Mucosa of stomach (tissue), 1 donor: ENCODE measurements at regions not wholly inside any gene's neighbourhood (a gene's known extent, or its start where the extent isn't known, plus 50 kb on each side); places are given as distances from the start of the nearest gene placed in this dataset.

ENCODE experiments used
- H3K27me3 ChIP-seq: one replicate; pipeline ENCODE4 v1.7.0; 2013; ENCODE audit warnings: mild to moderate bottlenecking, low read length; ENCODE audit not compliant: control insufficient read depth, insufficient read depth
- H3K36me3 ChIP-seq: one replicate; pipeline ENCODE4 v1.7.0; 2013; ENCODE audit warnings: low read length; ENCODE audit not compliant: control insufficient read depth, insufficient read depth
- H3K4me1 ChIP-seq: one replicate; pipeline ENCODE4 v1.7.0; 2013; ENCODE audit warnings: mild to moderate bottlenecking, low read length; ENCODE audit not compliant: control insufficient read depth, insufficient read depth
- H3K4me3 ChIP-seq: one replicate; pipeline ENCODE4 v1.7.0; 2013; ENCODE audit warnings: low read length
- H3K9ac ChIP-seq: one replicate; pipeline ENCODE4 v1.7.0; 2013; ENCODE audit warnings: mild to moderate bottlenecking, low read length, moderate library complexity
- H3K9me3 ChIP-seq: one replicate; pipeline ENCODE4 v1.7.0; 2013; ENCODE audit warnings: mild to moderate bottlenecking, low read length, moderate library complexity; ENCODE audit not compliant: control insufficient read depth
- donor health status: Pancreatic carcinoma.

DNA sequence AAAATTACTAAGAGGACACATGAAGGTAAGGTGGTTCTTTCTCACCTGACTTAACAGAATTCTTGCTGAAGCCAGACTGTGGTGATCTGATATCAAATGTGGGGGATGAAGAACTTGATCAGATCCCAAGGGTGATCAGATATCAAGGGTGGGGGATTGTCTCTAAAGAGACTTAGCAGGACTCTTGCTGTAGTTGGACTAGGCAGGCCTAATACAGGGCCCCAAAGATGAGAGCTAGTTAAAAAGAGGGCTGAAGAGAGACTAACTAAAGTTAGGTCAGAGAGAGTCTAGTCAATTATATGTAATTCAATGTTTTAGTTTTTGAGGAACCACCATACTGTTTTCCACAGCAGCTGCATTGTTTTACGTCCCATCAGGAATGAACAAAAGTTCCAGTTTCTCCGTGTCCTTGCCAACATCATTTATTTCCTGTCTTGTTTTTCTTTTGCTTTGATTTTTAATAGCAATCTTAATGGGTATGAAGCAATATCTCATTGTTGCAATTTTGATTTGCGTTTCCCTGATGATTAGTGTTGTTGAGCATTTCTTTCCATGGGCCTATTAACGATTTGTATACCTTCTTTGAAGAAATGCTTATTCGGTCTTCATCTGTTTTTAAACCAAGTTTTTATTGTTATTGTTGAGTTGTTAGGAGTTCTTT is 77.6 kb upstream of the ALDH1A1 start:
- Histone ChIP-seq H3K9ac (no peak overlapping the region), H3K4me1 (no peaks in the 10 kb centered on the region), H3K4me3 (no peak overlapping the region), H3K27me3 (no peaks in the 10 kb centered on the region), H3K9me3 (no peaks in the 10 kb centered on the region), H3K36me3 (no peaks in the 10 kb centered on the region)

DNA sequence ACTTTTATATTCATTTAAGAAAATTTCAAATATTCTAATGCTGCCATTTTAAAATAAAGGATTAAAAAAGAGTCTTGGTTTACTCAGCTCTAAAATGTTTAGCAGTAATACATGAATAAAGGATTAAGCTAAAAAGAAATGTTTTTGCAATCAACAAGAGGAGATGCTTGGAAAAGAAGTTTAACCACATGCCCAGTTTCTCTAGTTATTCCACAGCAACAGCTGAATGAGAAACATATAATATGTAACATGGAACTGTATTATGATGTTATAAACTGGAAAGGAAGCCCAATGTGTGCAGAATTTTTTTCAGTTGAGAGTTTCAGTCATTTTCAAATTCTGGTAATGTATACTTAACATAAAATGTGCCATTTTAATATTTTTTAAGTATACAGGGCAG is 76.5 kb upstream of the ALDH1A1 start:
- Histone ChIP-seq H3K27me3 (no peaks in the 10 kb centered on the region), H3K9ac (no peak overlapping the region), H3K9me3 (no peaks in the 10 kb centered on the region), H3K4me1 (no peaks in the 10 kb centered on the region), H3K4me3 (no peak overlapping the region), H3K36me3 (no peaks in the 10 kb centered on the region)

DNA sequence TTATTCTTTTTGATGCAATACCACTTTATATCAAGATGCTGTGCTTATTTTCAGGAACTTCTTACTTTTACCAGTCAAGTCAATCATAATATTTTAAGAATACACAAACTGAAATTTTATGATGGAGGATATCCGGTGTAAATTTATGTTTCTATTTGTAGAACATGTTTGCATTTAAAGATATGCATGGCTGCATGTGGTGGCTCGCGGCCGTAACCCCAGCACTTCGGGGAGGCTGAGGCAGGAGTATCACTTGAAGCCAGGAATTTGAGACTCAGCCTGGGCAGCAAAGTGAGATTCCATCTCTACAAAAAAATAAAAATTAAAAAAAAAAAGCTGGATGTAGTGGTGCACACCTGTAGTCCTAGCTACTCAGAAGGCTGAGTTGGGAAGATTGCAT is 73.5 kb upstream of the ALDH1A1 start:
- Histone ChIP-seq H3K27me3 (no peaks in the 10 kb centered on the region), H3K9me3 (no peaks in the 10 kb centered on the region), H3K4me1 (peaks cover 4% of the 10 kb centered on the region), H3K36me3 (no peaks in the 10 kb centered on the region), H3K4me3 (no peak overlapping the region), H3K9ac (no peak overlapping the region)

DNA sequence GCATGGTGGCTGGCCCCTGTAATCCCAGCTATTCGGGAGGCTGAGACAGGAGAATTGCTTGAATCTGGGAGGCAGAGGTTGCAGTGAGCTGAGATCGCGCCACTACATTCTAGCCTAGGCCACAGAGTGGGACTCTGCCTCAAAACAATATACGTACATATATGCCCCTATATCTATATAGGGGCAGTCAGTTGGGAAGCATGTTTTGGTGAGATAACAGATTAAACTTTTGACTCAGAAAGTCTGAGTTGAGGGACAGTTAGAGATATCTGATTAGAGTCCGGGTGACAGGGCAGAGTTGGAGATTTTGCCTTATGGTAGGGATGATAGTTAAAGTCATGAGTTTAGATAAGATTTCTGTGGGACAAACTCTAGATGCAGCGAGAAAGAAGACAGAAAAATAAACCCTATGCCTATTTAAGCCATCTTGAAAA is 71.8 kb upstream of the ALDH1A1 start:
- H3K27me3 ChIP-seq = no peaks in the 10 kb centered on the region
- no peak overlapping the region for H3K9ac ChIP-seq
- H3K9me3 ChIP-seq = no peaks in the 10 kb centered on the region
- no peak overlapping the region for H3K4me3 ChIP-seq
- H3K4me1 ChIP-seq = peaks cover 4% of the 10 kb centered on the region
- H3K36me3 ChIP-seq = no peaks in the 10 kb centered on the region

GRCh38 chr9:73023025-73023541 is 70.2 kb upstream of the ALDH1A1 start:
- H3K4me3 ChIP-seq = no peak overlapping the region
- no peaks in the 10 kb centered on the region for H3K9me3 ChIP-seq
- peaks cover 4% of the 10 kb centered on the region for H3K4me1 ChIP-seq
- H3K36me3 ChIP-seq = no peaks in the 10 kb centered on the region
- no peak overlapping the region for H3K9ac ChIP-seq
- no peaks in the 10 kb centered on the region for H3K27me3 ChIP-seq

GRCh38 chr9:73022353-73022752 is 69.5 kb upstream of the ALDH1A1 start:
- Histone ChIP-seq H3K27me3 (no peaks in the 10 kb centered on the region), H3K4me3 (no peak overlapping the region), H3K36me3 (no peaks in the 10 kb centered on the region), H3K9ac (no peak overlapping the region), H3K4me1 (peaks cover 4% of the 10 kb centered on the region), H3K9me3 (no peaks in the 10 kb centered on the region)

- no peaks in the 10 kb centered on the region for H3K9me3 ChIP-seq
- H3K4me1 ChIP-seq = peaks cover 4% of the 10 kb centered on the region
- H3K9ac ChIP-seq = no peak overlapping the region
- H3K27me3 ChIP-seq = no peaks in the 10 kb centered on the region
- H3K4me3 ChIP-seq = no peak overlapping the region
- no peaks in the 10 kb centered on the region for H3K36me3 ChIP-seq
These were observed 68.0 kb upstream of the ALDH1A1 start for GRCh38 chr9:73020877-73021276.

DNA sequence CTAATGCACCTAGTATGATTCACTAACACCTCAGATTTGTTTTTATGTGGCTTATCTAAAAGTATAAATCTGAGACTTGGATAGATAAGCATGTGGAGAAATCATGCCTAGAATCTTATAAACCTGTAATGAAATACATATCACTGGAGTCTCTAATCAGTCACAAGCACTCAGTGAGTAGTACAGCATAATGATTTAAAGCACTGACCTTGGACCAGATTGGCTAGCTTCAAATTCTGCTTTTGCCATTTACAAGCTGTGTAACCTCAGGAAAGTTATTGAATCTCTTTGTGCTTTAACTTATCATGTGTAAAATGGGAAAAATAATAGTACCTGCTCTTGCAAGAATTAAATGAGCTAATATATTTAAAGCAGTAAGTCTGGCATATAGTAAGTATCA is 61.2 kb upstream of the ALDH1A1 start:
- no peaks in the 10 kb centered on the region for H3K36me3 ChIP-seq
- H3K9me3 ChIP-seq = no peaks in the 10 kb centered on the region
- H3K27me3 ChIP-seq = no peaks in the 10 kb centered on the region
- no peak overlapping the region for H3K4me3 ChIP-seq
- peaks cover 5% of the 10 kb centered on the region for H3K4me1 ChIP-seq
- no peak overlapping the region for H3K9ac ChIP-seq

DNA sequence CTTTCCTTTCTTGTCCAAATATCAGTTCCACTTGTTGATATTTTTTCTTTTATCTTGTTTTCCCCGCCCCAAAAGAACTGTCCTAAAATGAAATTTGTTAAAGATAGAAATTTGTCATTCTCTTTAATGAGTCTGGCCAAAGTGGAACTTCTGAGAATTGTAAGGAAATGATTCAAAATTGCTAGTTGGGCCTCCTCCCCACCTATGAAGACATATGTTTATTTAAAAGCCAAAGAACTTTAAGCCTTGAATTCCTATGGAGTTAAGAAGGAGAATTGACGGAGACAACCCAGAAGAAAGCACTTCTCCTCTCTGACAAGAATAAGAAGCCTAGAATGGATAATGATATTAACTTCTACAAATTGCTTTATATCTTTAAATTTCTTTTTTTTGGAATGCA is 59.1 kb upstream of the ALDH1A1 start:
- peaks cover 5% of the 10 kb centered on the region for H3K4me1 ChIP-seq
- no peaks in the 10 kb centered on the region for H3K36me3 ChIP-seq
- no peak overlapping the region for H3K9ac ChIP-seq
- H3K9me3 ChIP-seq = no peaks in the 10 kb centered on the region
- H3K27me3 ChIP-seq = no peaks in the 10 kb centered on the region
- no peak overlapping the region for H3K4me3 ChIP-seq

GRCh38 chr9:73011181-73011750 is 58.4 kb upstream of the ALDH1A1 start:
- H3K4me3 ChIP-seq = no peak overlapping the region
- no peaks in the 10 kb centered on the region for H3K9me3 ChIP-seq
- no peaks in the 10 kb centered on the region for H3K27me3 ChIP-seq
- H3K9ac ChIP-seq = no peak overlapping the region
- H3K4me1 ChIP-seq = peaks cover 5% of the 10 kb centered on the region
- H3K36me3 ChIP-seq = no peaks in the 10 kb centered on the region

- no peak overlapping the region for H3K4me3 ChIP-seq
- no peaks in the 10 kb centered on the region for H3K36me3 ChIP-seq
- H3K9ac ChIP-seq = no peak overlapping the region
- no peaks in the 10 kb centered on the region for H3K27me3 ChIP-seq
- no peaks in the 10 kb centered on the region for H3K9me3 ChIP-seq
- H3K4me1 ChIP-seq = peaks cover 5% of the 10 kb centered on the region
These were observed 56.9 kb upstream of the ALDH1A1 start for GRCh38 chr9:73009649-73010288.

GRCh38 chr9:73007966-73008672 is 55.3 kb upstream of the ALDH1A1 start:
- no peaks in the 10 kb centered on the region for H3K9me3 ChIP-seq
- no peak overlapping the region for H3K4me3 ChIP-seq
- H3K27me3 ChIP-seq = no peaks in the 10 kb centered on the region
- H3K9ac ChIP-seq = no peak overlapping the region
- no peaks in the 10 kb centered on the region for H3K4me1 ChIP-seq
- H3K36me3 ChIP-seq = no peaks in the 10 kb centered on the region
